A549 (cell line): ENCODE measurements at regions not wholly inside any gene's neighbourhood (a gene's known extent, or its start where the extent isn't known, plus 50 kb on each side); places are given as distances from the start of the nearest gene placed in this dataset.

Experiments used
- ATAC-seq, 2 experiments: fragments of 200-7000 bp in 1 of 2; fragments of >200 bp in 1 of 2; cut with Nextera tagmentation in 1 of 2; cut with Tn5 transposase in 1 of 2; 3 replicates each; pipeline versions ENCODE4 v1.8.0 to v1.9.1; 2018 to 2020; ENCODE audit warnings: mild to moderate bottlenecking in 1 of 2, moderate library complexity in 1 of 2
- CTCF ChIA-PET: fragments of 300-600 bp; sonication (Branson Sonifier 250); formaldehyde crosslinking; extraction: SDS; loops from one replicate; lab custom pipeline; 2021; ENCODE audit warnings: antibody characterized with exemption, inconsistent platforms; lab: Yijun Ruan, JAX
- POLR2A ChIA-PET: fragments of 350-600 bp; formaldehyde crosslinking; extraction: SDS; loops from one replicate; lab custom pipeline; 2021; ENCODE audit warnings: antibody characterized with exemption, inconsistent platforms; lab: Yijun Ruan, JAX
- DNase-seq, 2 experiments: peaks; one replicate each; pipeline versions ENCODE4 v3.0.0 to v3.0.0-alpha.2; 2011 to 2016; ENCODE audit warnings: low read depth in 1 of 2, low spot score in 1 of 2
- FAIRE-seq: peaks from 2 replicates; lab custom pipeline; 2011; peaks lifted over from hg19 to GRCh38; lab: Jason Lieb, UNC
- H3K27ac ChIP-seq, 2 experiments: fragments of >200 bp; sonication (Bioruptor Twin); formaldehyde crosslinking; 3 replicates each; pipeline ENCODE4 v1.5.1; 2016 to 2017
- H3K4me1 ChIP-seq: fragments of >200 bp; sonication (Bioruptor Twin); formaldehyde crosslinking; 3 replicates; pipeline ENCODE4 v1.6.1; 2016
- H3K4me2 ChIP-seq: fragments of >200 bp; sonication (Bioruptor Twin); formaldehyde crosslinking; 3 replicates; pipeline ENCODE4 v1.6.1; 2016
- H3K4me3 ChIP-seq: fragments of >200 bp; sonication (Bioruptor Twin); formaldehyde crosslinking; 3 replicates; pipeline ENCODE4 v1.5.1; 2016
- H3K9me3 ChIP-seq: fragments of >200 bp; sonication (Bioruptor Twin); formaldehyde crosslinking; 3 replicates; pipeline ENCODE4 v1.6.1; 2016
- BHLHE40 ChIP-seq: IDR thresholded peaks from 2 replicates; pipeline ENCODE4 v1.6.1; 2012; ENCODE audit warnings: low read depth, low read length, inconsistent platforms
- CHD2 ChIP-seq: fragments of 150-350 bp; IDR thresholded peaks from 2 replicates; pipeline ENCODE4 v1.6.1; 2014; ENCODE audit warnings: low read length; ENCODE audit not compliant: partially characterized antibody
- EHF ChIP-seq: fragments of 250-450 bp; sonication (Bioruptor Pico); IDR thresholded peaks from 2 replicates; pipeline ENCODE4 v1.5.0; 2020; ENCODE audit warnings: mild to moderate bottlenecking
- EP300 ChIP-seq, 2 experiments: fragments of >200 bp; sonication (Bioruptor Twin); formaldehyde crosslinking; IDR thresholded peaks; 2 replicates in 1 of 2; 3 replicates in 1 of 2; pipeline ENCODE4 v1.6.1; 2016 to 2017
- FOSL2 ChIP-seq, 2 experiments: fragments of 450-650 bp in 1 of 2; fragments of >200 bp in 1 of 2; sonication (Bioruptor Twin) in 1 of 2; formaldehyde crosslinking; IDR thresholded peaks; 2 replicates each; pipeline versions ENCODE4 v1.5.0 to v1.6.1; 2016 to 2020; ENCODE audit warnings: mild to moderate bottlenecking in 1 of 2, moderate library complexity in 1 of 2
- HEYL ChIP-seq: fragments of 250-450 bp; sonication (Bioruptor Pico); IDR thresholded peaks from 2 replicates; pipeline ENCODE4 v1.8.0; 2021; ENCODE audit warnings: mild to moderate bottlenecking, moderate library complexity
- HOXA7 ChIP-seq: fragments of 250-450 bp; sonication (Bioruptor Pico); IDR thresholded peaks from 2 replicates; pipeline ENCODE4 v1.5.0; 2020; ENCODE audit warnings: mild to moderate bottlenecking, moderate library complexity
- JUNB ChIP-seq: fragments of >200 bp; sonication (Bioruptor Twin); formaldehyde crosslinking; IDR thresholded peaks from 2 replicates; pipeline ENCODE4 v1.6.1; 2016
- KDM1A ChIP-seq: fragments of 200-600 bp; sonication (generic); IDR thresholded peaks from 2 replicates; pipeline ENCODE4 v1.6.1; 2016; ENCODE audit warnings: low read depth, mild to moderate bottlenecking
- MAFK ChIP-seq: fragments of 450-650 bp; IDR thresholded peaks from 2 replicates; pipeline ENCODE4 v1.6.1; 2014; ENCODE audit not compliant: partially characterized antibody
- MAX ChIP-seq: IDR thresholded peaks from 2 replicates; pipeline ENCODE4 v1.6.1; 2012
- MYC ChIP-seq: IDR thresholded peaks from 2 replicates; pipeline ENCODE4 v1.6.1; 2012; ENCODE audit warnings: mild to moderate bottlenecking, inconsistent platforms, low read length, improper control_type of control experiment, borderline replicate concordance
- NR3C1 ChIP-seq: fragments of >200 bp; sonication (Bioruptor Twin); formaldehyde crosslinking; IDR thresholded peaks from 3 replicates; pipeline ENCODE4 v1.6.1; 2017
- RCOR1 ChIP-seq: fragments of 150-350 bp; IDR thresholded peaks from 2 replicates; pipeline ENCODE4 v1.6.1; 2014; ENCODE audit warnings: antibody characterized with exemption, low read length, low read depth
- RFX5 ChIP-seq: fragments of 450-650 bp; IDR thresholded peaks from 2 replicates; pipeline ENCODE4 v1.7.1; 2014; ENCODE audit warnings: antibody characterized with exemption, mild to moderate bottlenecking, moderate library complexity
- SMC3 ChIP-seq: fragments of >200 bp; sonication (Bioruptor Twin); formaldehyde crosslinking; IDR thresholded peaks from 3 replicates; pipeline ENCODE4 v1.6.1; 2018; ENCODE audit warnings: inconsistent platforms
- ZNF302 ChIP-seq: fragments of 250-450 bp; sonication (Bioruptor Pico); IDR thresholded peaks from 2 replicates; pipeline ENCODE4 v1.9.0; 2021; ENCODE audit warnings: inconsistent platforms, mild to moderate bottlenecking, moderate library complexity
- WGBS: methylation state at CpG from one replicate; pipeline ENCODE4 v1.1.6; 2017; ENCODE audit errors: missing lambda C conversion rate; 5-methylcytosine and 5-hydroxymethylcytosine counted together

- no peak overlapping the region for H3K4me3 ChIP-seq
- H3K4me1 ChIP-seq: no peaks in the 10 kb centered on the region
- DNase-seq (no peak), FAIRE-seq (no peak), ATAC-seq (no peak)
- 4% methylated on average over 3 of the region's 3 CpGs for WGBS
- CTCF ChIA-PET: no interaction called here
- H3K4me2 ChIP-seq: no peak overlapping the region
- no peak overlapping the region for H3K27ac ChIP-seq
- no peaks in the 10 kb centered on the region; the same call in 2 of the 3 replicates for H3K9me3 ChIP-seq
- no peak for TF ChIP-seq NR3C1
- POLR2A ChIA-PET: no interaction called here
Measured at GRCh38 chr16:73510852-73511251, 462.9 kb upstream of the ZFHX3 start.

DNA sequence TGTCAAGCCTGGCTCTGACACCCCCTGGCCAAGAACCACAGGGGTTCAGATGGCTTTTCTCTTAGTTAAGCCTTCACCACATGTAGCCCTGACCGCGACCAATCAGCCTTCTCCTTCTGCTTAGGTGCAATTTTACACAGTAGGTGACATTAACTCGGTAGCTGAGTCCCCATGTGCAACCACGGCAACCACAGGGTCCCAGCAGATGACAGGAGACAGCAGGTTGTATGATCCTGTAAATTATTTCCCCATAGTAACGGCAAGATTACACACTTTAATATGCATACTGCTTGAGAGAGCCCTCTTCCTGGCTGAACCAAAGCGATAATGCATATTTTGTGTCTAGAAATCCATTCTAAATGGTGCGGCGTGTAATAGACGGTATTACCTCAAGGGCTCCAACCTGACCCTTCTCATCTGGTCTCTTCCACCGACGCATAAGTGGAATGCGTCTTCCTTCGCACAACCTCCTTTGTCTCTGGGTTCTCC, 458.7 kb upstream of the ZFHX3 start:
- Histone ChIP-seq H3K4me2 (no peak overlapping the region), H3K4me1 (no peaks in the 10 kb centered on the region), H3K4me3 (no peak overlapping the region), H3K27ac (no peak overlapping the region), H3K9me3 (no peaks in the 10 kb centered on the region; the same call in 2 of the 3 replicates)
- WGBS: 38% methylated on average over 13 of the region's 13 CpGs
- DNase-seq: no peak
- ATAC-seq: no peak
- ChIA-PET CTCF (no interaction called here), POLR2A (no interaction called here)
- FAIRE-seq: no peak
- TF ChIP-seq BHLHE40 (no peak), MAFK (no peak), KDM1A (no peak)

DNA sequence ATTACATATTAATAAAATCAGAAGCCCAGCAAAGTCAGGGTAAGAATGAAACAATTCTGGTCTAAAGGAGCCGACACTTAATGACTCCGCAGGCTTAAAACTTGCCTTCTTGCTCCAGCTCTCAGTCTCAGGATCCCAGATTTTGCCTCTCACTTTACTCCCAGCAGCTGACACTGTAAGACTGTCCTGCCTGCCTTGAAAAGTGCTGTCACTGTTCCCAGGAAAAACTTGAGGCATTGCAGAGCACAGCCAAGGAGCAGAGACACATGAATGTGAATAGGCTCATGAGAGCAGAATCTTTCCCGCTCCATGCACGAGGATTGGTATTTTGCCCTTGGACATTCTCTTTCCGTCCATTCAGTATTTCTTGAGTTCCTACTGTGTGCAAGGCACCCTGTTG, 457.6 kb upstream of the ZFHX3 start:
- Histone ChIP-seq H3K4me1 (no peaks in the 10 kb centered on the region), H3K9me3 (no peaks in the 10 kb centered on the region; the same call in 2 of the 3 replicates), H3K27ac (no peak overlapping the region)
- ChIA-PET CTCF (no interaction called here), POLR2A (no interaction called here)
- no peak for DNase-seq
- TF ChIP-seq EP300 (IDR thresholded peaks at IDR 0.05) (no peak), MAX (no peak), HOXA7 (CRISPR knock-in tag) (no peak), SMC3 (no peak), JUNB (no peak), FOSL2 (IDR thresholded peaks at IDR 0.05) (no peak), FOSL2 (CRISPR knock-in tag; IDR thresholded peaks at IDR 0.05) (no peak), ZNF302 (CRISPR knock-in tag) (no peak)
- TF ChIP-seq, all 56 proteins: peak for 0
- H3K4me2 ChIP-seq: no peak overlapping the region
- ATAC-seq: no peak
- no peak for FAIRE-seq
- 48% methylated on average over 5 of the region's 5 CpGs for WGBS
- H3K4me3 ChIP-seq: no peak overlapping the region

GRCh38 chr16:73504591-73505575, 457.0 kb upstream of the ZFHX3 start:
- H3K4me2 ChIP-seq: peak overlapping the region; percentile 19; the same call in 2 of the 3 replicates
- FAIRE-seq: no peak
- ChIA-PET POLR2A (no interaction called here), CTCF (interaction anchor here (1.0 kb wide), 1 partner anchor 21 kb away, joined by 4 read pairs; no protein-coding TSS in a partner anchor)
- TF ChIP-seq JUNB (no peak), RFX5 (no peak), HEYL (CRISPR knock-in tag) (no peak), HOXA7 (CRISPR knock-in tag) (no peak), NR3C1 (no peak), MYC (no peak), CHD2 (no peak), EHF (no peak), RCOR1 (no peak), ZNF302 (CRISPR knock-in tag) (no peak), SMC3 (no peak)
- H3K27ac ChIP-seq: no peak overlapping the region
- H3K4me1 ChIP-seq: no peaks in the 10 kb centered on the region
- no peak overlapping the region for H3K4me3 ChIP-seq
- no peak for DNase-seq
- H3K9me3 ChIP-seq: no peaks in the 10 kb centered on the region; the same call in 2 of the 3 replicates
- WGBS: 24% methylated on average over 20 of the region's 20 CpGs
- no peak for ATAC-seq
